ENCODE measurements at regions not wholly inside any gene's neighbourhood (a gene's known extent, or its start where the extent isn't known, plus 50 kb on each side); places are given as distances from the start of the nearest gene placed in this dataset.

- no peak for TF ChIP-seq FOXP2 (optimal IDR thresholded peaks at IDR 0.05; ENCODE audit: borderline replicate concordance, extremely low read depth, extremely low read length, insufficient read depth)
- TF ChIP-seq TAF1 (IDR thresholded peaks at IDR 0.05; ENCODE audit: borderline replicate concordance, insufficient read depth, low read length), result no peak
- TF ChIP-seq REST (IDR thresholded peaks at IDR 0.05; ENCODE audit: insufficient read depth in 1 of 2, low read depth in 2 of 2, low read length in 2 of 2), result no peak
- no peak for TF ChIP-seq POLR2AphosphoS5 (IDR thresholded peaks at IDR 0.05; ENCODE audit: low read depth, low read length)
- no peak for TF ChIP-seq SIN3A (IDR thresholded peaks at IDR 0.05; ENCODE audit: borderline replicate concordance, insufficient read depth, low read length)
Observed at GRCh38 chr1:82640352-82640751, 839.6 kb downstream of the ADGRL2 start.

- no peak for TF ChIP-seq REST (IDR thresholded peaks at IDR 0.05; ENCODE audit: insufficient read depth in 1 of 2, low read depth in 2 of 2, low read length in 2 of 2)
- no peak for TF ChIP-seq POLR2AphosphoS5 (IDR thresholded peaks at IDR 0.05; ENCODE audit: low read depth, low read length)
- TF ChIP-seq FOXP2 (optimal IDR thresholded peaks at IDR 0.05; ENCODE audit: borderline replicate concordance, extremely low read depth, extremely low read length, insufficient read depth), result no peak
- TF ChIP-seq SIN3A (IDR thresholded peaks at IDR 0.05; ENCODE audit: borderline replicate concordance, insufficient read depth, low read length), result no peak
- no peak for TF ChIP-seq TAF1 (IDR thresholded peaks at IDR 0.05; ENCODE audit: borderline replicate concordance, insufficient read depth, low read length)
Observed at GRCh38 chr1:82634266-82634665, 833.5 kb downstream of the ADGRL2 start.

- TF ChIP-seq FOXP2 (optimal IDR thresholded peaks at IDR 0.05; ENCODE audit: borderline replicate concordance, extremely low read depth, extremely low read length, insufficient read depth) (no peak), SIN3A (IDR thresholded peaks at IDR 0.05; ENCODE audit: borderline replicate concordance, insufficient read depth, low read length) (no peak), TAF1 (IDR thresholded peaks at IDR 0.05; ENCODE audit: borderline replicate concordance, insufficient read depth, low read length) (no peak), REST (IDR thresholded peaks at IDR 0.05; ENCODE audit: insufficient read depth in 1 of 2, low read depth in 2 of 2, low read length in 2 of 2) (no peak), POLR2AphosphoS5 (IDR thresholded peaks at IDR 0.05; ENCODE audit: low read depth, low read length) (no peak)
Observed at GRCh38 chr1:82632155-82632554, 831.4 kb downstream of the ADGRL2 start.

GRCh38 chr1:82628887-82629286 lies 828.2 kb downstream of the ADGRL2 start:
- TF ChIP-seq POLR2AphosphoS5 (IDR thresholded peaks at IDR 0.05; ENCODE audit: low read depth, low read length) (no peak), TAF1 (IDR thresholded peaks at IDR 0.05; ENCODE audit: borderline replicate concordance, insufficient read depth, low read length) (no peak), SIN3A (IDR thresholded peaks at IDR 0.05; ENCODE audit: borderline replicate concordance, insufficient read depth, low read length) (no peak), REST (IDR thresholded peaks at IDR 0.05; ENCODE audit: insufficient read depth in 1 of 2, low read depth in 2 of 2, low read length in 2 of 2) (no peak), FOXP2 (optimal IDR thresholded peaks at IDR 0.05; ENCODE audit: borderline replicate concordance, extremely low read depth, extremely low read length, insufficient read depth) (no peak)

- TF ChIP-seq SIN3A (IDR thresholded peaks at IDR 0.05; ENCODE audit: borderline replicate concordance, insufficient read depth, low read length) (no peak), REST (IDR thresholded peaks at IDR 0.05; ENCODE audit: insufficient read depth in 1 of 2, low read depth in 2 of 2, low read length in 2 of 2) (no peak), FOXP2 (optimal IDR thresholded peaks at IDR 0.05; ENCODE audit: borderline replicate concordance, extremely low read depth, extremely low read length, insufficient read depth) (no peak)
Observed at GRCh38 chr1:82625537-82625936, 824.8 kb downstream of the ADGRL2 start.
